Transverse colon (tissue), 4 donors: ENCODE measurements at regions not wholly inside any gene's neighbourhood (a gene's known extent, or its start where the extent isn't known, plus 50 kb on each side); places are given as distances from the start of the nearest gene placed in this dataset.

Source experiments
- DNase-seq: peaks from one replicate; pipeline ENCODE4 v3.0.0-alpha.2; 2019
- H3K27ac ChIP-seq, 4 donors: fragments of 200-600 bp; sonication (generic); 2 replicates each; pipeline ENCODE4 v1.5.1; 2016 to 2018; ENCODE audit warnings: inconsistent platforms in 4 of 4
- H3K27me3 ChIP-seq: fragments of 200-600 bp; sonication (generic); 2 replicates; pipeline ENCODE4 v1.5.1; 2017; ENCODE audit warnings: inconsistent platforms
- H3K36me3 ChIP-seq, 4 donors: fragments of 200-600 bp; sonication (generic); 2 replicates each; pipeline ENCODE4 v1.5.1; 2017 to 2019; ENCODE audit warnings: inconsistent platforms in 4 of 4
- H3K4me1 ChIP-seq, 4 donors: fragments of 200-600 bp; sonication (generic); 2 replicates each; pipeline ENCODE4 v1.5.1; 2017 to 2020; ENCODE audit warnings: inconsistent platforms in 4 of 4
- H3K4me3 ChIP-seq, 4 donors: fragments of 200-600 bp; sonication (generic); 1 replicate in 1 of 4; 2 replicates in 3 of 4; pipeline versions ENCODE4 v1.5.1 to v1.6.1; 2017 to 2019; ENCODE audit warnings: inconsistent platforms in 4 of 4
- H3K9me3 ChIP-seq, 2 donors: fragments of 200-600 bp; sonication (generic); 2 replicates each; pipeline ENCODE4 v1.5.1; 2017 to 2019; ENCODE audit warnings: inconsistent platforms in 2 of 2
- CTCF ChIP-seq, 5 experiments: fragments of 200-600 bp in 3 of 5; fragments of 450-650 bp in 2 of 5; sonication (generic) in 3 of 5; IDR thresholded peaks; 1 replicate in 2 of 5; 2 replicates in 3 of 5; pipeline ENCODE4 v1.5.1; 2016 to 2017; ENCODE audit warnings: antibody characterized with exemption in 5 of 5, inconsistent platforms in 3 of 5, mild to moderate bottlenecking in 2 of 5, moderate library complexity in 1 of 5
- EP300 ChIP-seq: sonication (generic); formaldehyde crosslinking; IDR thresholded peaks from one replicate; pipeline ENCODE4 v1.6.1; 2017; ENCODE audit warnings: antibody characterized with exemption, low read depth
- POLR2A ChIP-seq: fragments of 450-650 bp; IDR thresholded peaks from one replicate; pipeline ENCODE4 v1.6.1; 2016; ENCODE audit warnings: antibody characterized with exemption, mild to moderate bottlenecking, moderate library complexity
- POLR2AphosphoS5 ChIP-seq, 3 donors: sonication (generic); formaldehyde crosslinking; IDR thresholded peaks; one replicate each; pipeline ENCODE4 v1.6.1; 2016; ENCODE audit warnings: antibody characterized with exemption in 3 of 3
- WGBS, 2 donors: methylation state at CpG; one replicate each; pipeline ENCODE4 v1.1.5; 2018; ENCODE audit warnings: low coverage in 1 of 2; 5-methylcytosine and 5-hydroxymethylcytosine counted together
- in situ Hi-C, 4 donors: fragments of 200-750 bp; cut with MboI; loops; one replicate each; pipeline versions ENCODE4 v1.15.0 to v1.15.1; 2017; ENCODE audit warnings: low sequenced_read_pairs in 3 of 4, low pct_ligation_motif_present in 1 of 4, low pct_unique_long_range_greater_than_20kb in 1 of 4
- intact Hi-C: fragments of 100-400 bp; cut with DNase I; formaldehyde crosslinking; loops from one replicate; pipeline ENCODE4 v1.15.1; 2023; ENCODE audit warnings: low total_unique reads

- TF ChIP-seq POLR2A (no peak), POLR2AphosphoS5 (IDR thresholded peaks at IDR 0.05) (no peak), CTCF (IDR thresholded peaks at IDR 0.05) (no peak), EP300 (no peak)
- intact Hi-C loops: no loop called here
Measured at GRCh38 chr4:137043184-137043583, 489.1 kb downstream of the PCDH18 start.

GRCh38 chr4:137039370-137039769 is 492.9 kb downstream of the PCDH18 start:
- H3K4me1 ChIP-seq: no peaks in the 10 kb centered on the region
- H3K27ac ChIP-seq: no peak overlapping the region
- TF ChIP-seq POLR2A (no peak), EP300 (no peak), POLR2AphosphoS5 (IDR thresholded peaks at IDR 0.05) (no peak), CTCF (IDR thresholded peaks at IDR 0.05) (no peak)
- in situ Hi-C loops (no loop called here), intact Hi-C loops (loop anchor here (10.0 kb wide), 1 partner anchor 805 kb away; no protein-coding TSS in a partner anchor)
- no peaks in the 10 kb centered on the region for H3K9me3 ChIP-seq
- no peaks in the 10 kb centered on the region for H3K36me3 ChIP-seq
- H3K27me3 ChIP-seq: no peaks in the 10 kb centered on the region
- no peak overlapping the region for H3K4me3 ChIP-seq
- 18 to 19% methylated on average over 3 of the region's 3 CpGs for WGBS, 2 donors
- DNase-seq: no peak

More at GRCh38 chr4:137043184-137043583, 489.1 kb downstream of the PCDH18 start:
- no peak overlapping the region for H3K27ac ChIP-seq
- no peaks in the 10 kb centered on the region for H3K36me3 ChIP-seq
- WGBS, 2 donors: 64 to 66% methylated on average over 2 of the region's 2 CpGs
- no peaks in the 10 kb centered on the region for H3K4me1 ChIP-seq
- H3K9me3 ChIP-seq: no peaks in the 10 kb centered on the region
- H3K4me3 ChIP-seq: no peak overlapping the region
- in situ Hi-C loops: no loop called here
- no peak for DNase-seq
- no peaks in the 10 kb centered on the region for H3K27me3 ChIP-seq

- Histone ChIP-seq H3K4me3 (no peak overlapping the region), H3K27me3 (no peaks in the 10 kb centered on the region), H3K36me3 (no peaks in the 10 kb centered on the region), H3K27ac (no peak overlapping the region), H3K4me1 (no peaks in the 10 kb centered on the region), H3K9me3 (no peaks in the 10 kb centered on the region)
- in situ Hi-C loops (no loop called here), intact Hi-C loops (loop anchor here (5.0 to 10.0 kb wide), 2 partner anchors 420 to 797 kb away; no protein-coding TSS in a partner anchor)
- no peak for TF ChIP-seq EP300
- no peak for DNase-seq
Measured at GRCh38 chr4:137032222-137032621, 500.1 kb downstream of the PCDH18 start.

- H3K27me3 ChIP-seq: no peaks in the 10 kb centered on the region
- H3K9me3 ChIP-seq: no peaks in the 10 kb centered on the region
- intact Hi-C loops (no loop called here), in situ Hi-C loops (no loop called here)
- TF ChIP-seq CTCF (IDR thresholded peaks at IDR 0.05) (no peak), POLR2AphosphoS5 (IDR thresholded peaks at IDR 0.05) (no peak), POLR2A (no peak), EP300 (no peak)
- no peaks in the 10 kb centered on the region for H3K4me1 ChIP-seq
- no peak for DNase-seq
- no peaks in the 10 kb centered on the region for H3K36me3 ChIP-seq
- H3K4me3 ChIP-seq: no peak overlapping the region
- WGBS, 2 donors: 54 to 72% methylated on average over 3 of the region's 3 CpGs
- H3K27ac ChIP-seq: no peak overlapping the region
Measured at GRCh38 chr4:137029026-137029425, 503.3 kb downstream of the PCDH18 start.

- H3K27ac ChIP-seq: no peak overlapping the region
- intact Hi-C loops (no loop called here), in situ Hi-C loops (no loop called here)
- no peaks in the 10 kb centered on the region for H3K27me3 ChIP-seq
- H3K4me1 ChIP-seq: no peaks in the 10 kb centered on the region
- no peak for TF ChIP-seq EP300
- TF ChIP-seq POLR2A: no peak
- TF ChIP-seq CTCF (IDR thresholded peaks at IDR 0.05): no peak
- no peak for TF ChIP-seq POLR2AphosphoS5 (IDR thresholded peaks at IDR 0.05)
- no peak overlapping the region for H3K4me3 ChIP-seq
- H3K9me3 ChIP-seq: no peaks in the 10 kb centered on the region
- DNase-seq: no peak
- 70 to 80% methylated on average over 5 of the region's 5 CpGs for WGBS, 2 donors
- no peaks in the 10 kb centered on the region for H3K36me3 ChIP-seq
Measured at GRCh38 chr4:137025484-137026059, 506.7 kb downstream of the PCDH18 start.
